ENCODE measurements at regions not wholly inside any gene's neighbourhood (a gene's known extent, or its start where the extent isn't known, plus 50 kb on each side); places are given as distances from the start of the nearest gene placed in this dataset.
A peak's percentile ranks its signal among the peaks of the same experiment; 100 is the strongest.

DNA sequence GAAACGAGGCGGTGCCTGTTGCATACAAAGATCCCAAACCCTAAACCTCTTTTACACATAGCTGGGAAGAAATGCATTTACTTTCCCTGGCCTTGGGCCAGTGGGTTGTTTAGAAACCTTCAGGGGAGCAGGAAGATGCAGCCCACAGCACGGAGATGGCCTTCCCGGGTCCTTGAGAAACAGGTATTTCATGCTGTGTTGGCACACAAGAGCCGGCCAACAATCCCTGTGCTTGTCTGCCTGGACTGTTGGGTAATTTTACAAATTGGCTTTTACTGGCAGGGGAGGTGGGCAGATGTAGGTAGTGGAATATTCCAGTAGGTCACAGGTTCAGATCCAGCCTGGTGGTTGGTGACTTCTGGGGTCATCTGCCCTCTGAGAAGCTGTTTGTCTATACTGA, 148.0 kb downstream of the FOXL1 start:
- Histone ChIP-seq H4K20me1 (no peaks in the 10 kb centered on the region), H3K9me3 (no peaks in the 10 kb centered on the region), H3K27ac (no peak overlapping the region), H3K36me3 (no peaks in the 10 kb centered on the region), H3K27me3 (no peaks in the 10 kb centered on the region), H3K4me3 (no peak overlapping the region), H3K9ac (no peak overlapping the region), H3K4me2 (no peak overlapping the region), H3K4me1 (peaks cover 12% of the 10 kb centered on the region; the same call in 1 of the 2 replicates)
- no peak for TF ChIP-seq Cebpa-rat (IDR thresholded peaks at IDR 0.05)

DNA sequence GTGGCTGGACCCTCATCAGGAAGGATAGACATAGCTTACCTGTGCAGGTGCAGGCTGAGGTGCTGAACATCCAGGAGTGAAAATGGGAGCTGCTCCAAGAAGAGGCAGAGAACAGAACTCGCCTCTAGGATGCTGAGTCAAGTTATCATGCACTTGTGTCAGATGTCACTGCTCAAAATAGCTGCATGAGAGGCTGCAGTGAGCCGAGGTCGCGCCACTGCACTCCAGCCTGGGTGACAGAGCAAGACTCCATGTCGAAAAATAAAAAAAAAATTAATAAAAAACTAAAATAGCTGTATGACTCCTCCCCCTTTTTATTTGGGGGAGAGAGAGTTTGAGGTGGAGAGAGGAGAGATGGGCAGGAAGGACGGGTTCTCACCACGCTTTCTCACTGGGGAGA, 148.8 kb downstream of the FOXL1 start:
- H3K27ac ChIP-seq, result no peak overlapping the region
- no peak overlapping the region for H3K9ac ChIP-seq
- H3K4me2 ChIP-seq, result 0 out of 2 replicates have a peak overlapping the region, but pooled peaks have one; percentile 9
- peaks cover 12% of the 10 kb centered on the region; the same call in 1 of the 2 replicates for H3K4me1 ChIP-seq
- H4K20me1 ChIP-seq, result no peaks in the 10 kb centered on the region
- no peaks in the 10 kb centered on the region for H3K9me3 ChIP-seq
- no peaks in the 10 kb centered on the region for H3K27me3 ChIP-seq
- no peak for TF ChIP-seq Cebpa-rat (IDR thresholded peaks at IDR 0.05)
- no peak overlapping the region for H3K4me3 ChIP-seq
- H3K36me3 ChIP-seq, result no peaks in the 10 kb centered on the region

DNA sequence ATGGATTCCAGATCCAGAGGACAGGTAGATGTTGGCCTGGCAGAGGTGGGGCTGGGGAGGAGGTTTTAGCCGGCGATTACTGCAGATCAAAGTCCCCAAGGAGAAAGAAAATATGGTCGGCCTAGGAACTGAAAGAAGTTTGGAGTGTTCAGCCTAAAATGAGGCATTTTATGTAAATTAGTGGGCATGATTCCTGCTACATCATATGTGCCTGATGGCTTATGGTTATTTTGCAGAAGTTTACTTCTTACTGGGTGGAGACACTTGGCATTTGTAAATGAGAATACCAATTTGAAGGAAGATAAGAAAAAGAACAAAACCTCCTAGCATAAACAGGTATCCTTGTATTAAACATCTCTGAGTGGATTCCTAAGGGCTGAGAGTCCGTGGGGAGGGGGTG, 149.3 kb downstream of the FOXL1 start:
- Histone ChIP-seq H3K27ac (no peak overlapping the region), H3K4me1 (peaks cover 12% of the 10 kb centered on the region; the same call in 1 of the 2 replicates), H3K9me3 (no peaks in the 10 kb centered on the region), H3K9ac (no peak overlapping the region), H3K36me3 (no peaks in the 10 kb centered on the region), H4K20me1 (no peaks in the 10 kb centered on the region), H3K4me3 (no peak overlapping the region), H3K4me2 (0 out of 2 replicates have a peak overlapping the region, but pooled peaks have one; percentile 9), H3K27me3 (no peaks in the 10 kb centered on the region)
- no peak for TF ChIP-seq Cebpa-rat (IDR thresholded peaks at IDR 0.05)

DNA sequence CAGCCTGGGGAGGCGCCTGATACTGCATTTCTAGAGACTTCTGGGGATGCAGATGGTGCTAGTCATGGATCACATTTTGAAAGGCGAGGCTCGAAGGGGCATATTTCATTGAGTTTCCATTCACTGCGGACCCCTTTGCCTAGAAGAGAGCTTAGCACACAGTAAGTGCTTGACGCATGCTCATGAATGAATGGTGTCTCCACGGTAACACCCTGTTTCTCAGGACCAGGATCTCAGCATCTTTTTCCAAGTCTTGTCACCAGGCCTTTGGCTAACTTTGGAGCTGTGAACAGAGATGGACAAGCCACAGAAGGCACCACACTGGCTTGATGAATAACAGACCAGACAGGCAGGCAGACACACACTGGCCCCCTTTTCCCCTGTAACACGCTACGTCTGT, 151.3 kb downstream of the FOXL1 start:
- H3K36me3 ChIP-seq, result no peaks in the 10 kb centered on the region
- H3K27me3 ChIP-seq, result no peaks in the 10 kb centered on the region
- no peak overlapping the region for H3K4me2 ChIP-seq
- no peaks in the 10 kb centered on the region for H3K9me3 ChIP-seq
- H4K20me1 ChIP-seq, result no peaks in the 10 kb centered on the region
- no peak overlapping the region for H3K9ac ChIP-seq
- no peak for TF ChIP-seq Cebpa-rat (IDR thresholded peaks at IDR 0.05)
- no peak overlapping the region for H3K4me3 ChIP-seq
- H3K27ac ChIP-seq, result no peak overlapping the region
- peaks cover 12% of the 10 kb centered on the region; the same call in 1 of the 2 replicates for H3K4me1 ChIP-seq

DNA sequence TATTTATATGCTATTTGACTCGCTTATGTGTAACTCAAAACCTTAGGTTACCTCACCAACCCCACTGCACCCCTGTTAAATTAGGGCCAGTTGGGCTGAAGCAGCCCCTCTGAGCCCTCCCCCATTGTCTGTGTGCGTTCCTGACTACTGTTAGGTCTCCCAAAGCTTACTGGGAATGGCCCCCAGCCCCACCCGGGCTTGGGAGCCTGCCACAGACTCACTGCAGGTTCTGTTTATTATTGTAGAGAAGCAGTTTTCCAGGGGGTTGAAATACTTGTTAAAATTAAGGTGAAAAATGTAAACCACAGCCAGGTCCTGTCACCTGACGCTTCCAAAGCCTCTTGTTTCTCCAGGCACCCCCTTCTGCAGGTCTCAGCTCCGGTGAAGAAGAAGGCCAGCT, 151.7 kb downstream of the FOXL1 start:
- Histone ChIP-seq H3K36me3 (no peaks in the 10 kb centered on the region), H3K27me3 (no peaks in the 10 kb centered on the region), H3K27ac (no peak overlapping the region), H3K4me1 (peaks cover 12% of the 10 kb centered on the region; the same call in 1 of the 2 replicates), H3K9ac (no peak overlapping the region), H3K9me3 (no peaks in the 10 kb centered on the region), H3K4me2 (no peak overlapping the region), H4K20me1 (no peaks in the 10 kb centered on the region), H3K4me3 (no peak overlapping the region)
- TF ChIP-seq Cebpa-rat (IDR thresholded peaks at IDR 0.05), result no peak

DNA sequence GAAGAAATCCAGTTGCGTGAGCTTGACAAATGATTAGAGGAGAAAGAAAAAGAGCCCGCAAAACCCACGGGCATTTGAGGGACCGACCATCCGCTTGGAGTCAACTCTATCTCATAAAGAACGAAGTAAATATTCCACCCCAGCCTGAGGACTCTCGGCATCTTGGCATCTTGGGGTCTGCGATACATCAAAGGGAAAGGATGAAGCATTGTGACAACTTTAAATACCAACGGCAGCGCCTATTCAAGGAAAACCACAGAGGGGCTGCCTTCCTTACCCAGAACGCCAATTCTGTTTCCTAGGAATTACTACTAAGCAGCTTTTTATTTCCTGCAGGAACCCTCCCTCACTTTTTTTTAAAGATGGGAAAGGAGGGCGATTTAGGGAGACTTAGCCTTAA, 152.2 kb downstream of the FOXL1 start:
- Histone ChIP-seq H3K4me3 (no peak overlapping the region), H3K4me2 (no peak overlapping the region), H3K4me1 (peaks cover 12% of the 10 kb centered on the region; the same call in 1 of the 2 replicates), H4K20me1 (no peaks in the 10 kb centered on the region), H3K9me3 (no peaks in the 10 kb centered on the region), H3K36me3 (no peaks in the 10 kb centered on the region), H3K9ac (no peak overlapping the region), H3K27me3 (no peaks in the 10 kb centered on the region), H3K27ac (no peak overlapping the region)
- TF ChIP-seq Cebpa-rat (IDR thresholded peaks at IDR 0.05), result no peak

DNA sequence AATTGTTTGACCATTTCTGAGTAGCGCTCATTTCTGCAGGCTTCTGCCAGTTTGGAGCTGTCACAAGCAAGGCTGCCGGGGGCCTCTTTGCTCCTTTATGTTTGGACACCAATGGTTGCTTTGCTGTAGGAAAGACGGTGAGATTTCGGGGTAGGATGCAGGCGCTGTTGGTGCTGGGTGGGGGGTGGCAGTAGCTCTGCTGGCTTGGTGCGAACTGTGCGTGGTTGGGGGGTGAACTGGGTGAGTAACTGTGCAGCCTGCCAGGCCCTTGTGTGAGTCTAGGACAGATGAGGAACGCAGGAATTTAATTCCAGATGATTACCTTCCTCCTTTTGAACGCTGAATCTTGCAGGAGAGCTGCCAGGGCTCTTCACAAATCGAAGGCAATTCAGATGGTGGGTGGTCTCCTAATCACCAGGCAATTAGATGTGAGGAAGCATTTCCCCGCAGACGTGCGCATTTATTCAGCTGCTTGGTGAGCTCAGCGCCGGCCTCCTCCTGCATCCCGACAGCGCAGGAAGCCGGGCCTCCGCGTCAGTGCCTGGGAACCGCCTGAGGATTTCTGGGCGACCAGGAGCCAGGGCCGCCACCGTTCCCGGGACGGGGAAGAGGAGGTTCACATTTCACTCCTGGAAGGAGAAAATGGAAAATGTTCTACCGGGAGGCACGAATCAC, 154.4 kb downstream of the FOXL1 start:
- H3K9me3 ChIP-seq, result no peaks in the 10 kb centered on the region
- no peak overlapping the region for H3K27ac ChIP-seq
- H4K20me1 ChIP-seq, result no peaks in the 10 kb centered on the region
- peaks cover 9% of the 10 kb centered on the region; the same call in 1 of the 2 replicates for H3K4me1 ChIP-seq
- no peaks in the 10 kb centered on the region for H3K36me3 ChIP-seq
- H3K9ac ChIP-seq, result no peak overlapping the region
- no peak overlapping the region for H3K4me3 ChIP-seq
- no peak overlapping the region for H3K4me2 ChIP-seq
- H3K27me3 ChIP-seq, result no peaks in the 10 kb centered on the region
- TF ChIP-seq Cebpa-rat (IDR thresholded peaks at IDR 0.05), result no peak

DNA sequence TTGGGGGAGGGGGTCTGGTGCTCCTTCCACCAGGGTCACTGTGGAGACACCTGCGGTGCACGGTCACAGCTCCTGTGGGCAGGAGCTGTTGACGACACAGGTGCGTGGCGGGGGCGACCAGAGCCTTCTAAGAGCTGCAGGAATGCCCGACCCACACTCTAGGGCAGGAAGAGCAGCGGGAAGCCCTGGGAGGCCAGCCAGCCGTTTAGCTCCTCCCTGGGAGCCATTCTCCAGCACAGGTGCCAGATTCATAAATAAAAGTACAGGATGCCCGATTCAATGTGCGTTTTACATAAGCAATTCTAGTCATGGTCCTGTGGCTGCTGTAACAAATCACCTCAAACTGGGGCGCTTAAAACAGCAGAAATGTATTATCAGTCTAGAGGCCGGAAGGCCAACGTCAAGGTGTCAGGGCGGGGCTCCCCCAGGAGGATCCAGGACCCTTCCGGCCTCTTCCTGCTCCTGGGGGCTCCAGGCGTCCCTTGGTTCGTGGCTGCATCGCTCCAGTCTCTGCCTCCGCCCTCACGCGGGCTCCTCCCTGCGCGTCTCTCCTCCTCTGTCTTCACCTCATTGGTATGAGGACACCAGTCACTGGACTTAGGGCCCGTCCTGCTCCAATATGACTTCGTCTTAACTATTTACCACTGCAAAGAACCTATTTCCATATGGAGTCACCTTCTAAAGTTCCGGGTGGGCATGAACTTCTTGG, 155.4 kb downstream of the FOXL1 start:
- no peak overlapping the region for H3K9ac ChIP-seq

DNA sequence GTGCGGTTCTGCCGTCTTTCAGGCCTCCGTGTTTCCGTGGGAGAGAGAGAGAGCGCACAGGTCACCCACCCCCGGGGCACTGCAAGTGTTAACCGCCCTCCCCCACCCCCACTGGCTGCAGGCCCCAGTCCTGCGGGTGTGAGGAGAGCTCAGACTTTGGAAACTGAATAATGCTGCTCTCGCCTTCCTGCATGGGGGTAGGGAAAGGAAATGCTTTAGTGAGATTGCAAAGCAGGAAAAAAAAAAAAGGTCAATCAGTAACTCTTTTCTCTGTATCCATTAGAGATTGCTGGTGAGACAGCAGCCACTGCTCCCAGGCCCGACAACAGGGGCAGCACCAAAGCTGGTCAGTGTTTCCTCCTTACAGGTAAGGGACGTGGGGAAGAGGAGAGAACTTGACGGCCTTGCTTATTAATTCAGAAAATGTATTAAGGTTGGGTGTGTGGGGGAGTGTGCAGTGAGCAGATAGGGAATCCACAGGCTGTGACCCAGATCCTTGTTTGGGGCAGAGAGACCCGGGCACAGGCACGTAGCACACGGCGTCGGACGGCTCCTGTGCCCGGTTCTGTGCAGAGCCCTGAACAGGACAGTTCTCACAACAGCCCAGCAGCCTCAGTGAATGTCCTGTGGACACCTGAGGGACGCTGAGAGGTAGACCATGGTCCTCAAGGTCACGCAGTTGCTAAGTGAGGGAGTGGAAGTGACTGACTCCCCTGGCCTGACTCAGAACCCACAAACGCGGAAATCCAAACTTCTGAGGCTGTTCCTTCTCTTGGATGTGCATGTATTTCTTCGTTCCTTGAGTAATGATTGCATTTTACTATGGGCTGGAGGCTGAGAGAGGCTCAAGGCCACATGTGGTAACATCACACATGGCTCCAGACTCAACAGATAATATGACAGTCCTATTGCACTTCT, 156.5 kb downstream of the FOXL1 start:
- TF ChIP-seq Cebpa-rat (IDR thresholded peaks at IDR 0.05), result no peak
- H4K20me1 ChIP-seq, result no peaks in the 10 kb centered on the region
- no peaks in the 10 kb centered on the region for H3K9me3 ChIP-seq
- no peak overlapping the region for H3K4me2 ChIP-seq
- peaks cover 19% of the 10 kb centered on the region for H3K4me1 ChIP-seq
- no peaks in the 10 kb centered on the region for H3K36me3 ChIP-seq
- no peaks in the 10 kb centered on the region for H3K27me3 ChIP-seq
- H3K9ac ChIP-seq, result no peak overlapping the region
- no peak overlapping the region for H3K27ac ChIP-seq
- H3K4me3 ChIP-seq, result no peak overlapping the region

More for the DNA sequence above, 155.4 kb downstream of the FOXL1 start:
- Histone ChIP-seq H3K27ac (no peak overlapping the region), H4K20me1 (no peaks in the 10 kb centered on the region), H3K4me3 (no peak overlapping the region), H3K4me1 (peaks cover 9% of the 10 kb centered on the region; the same call in 1 of the 2 replicates), H3K36me3 (no peaks in the 10 kb centered on the region), H3K4me2 (no peak overlapping the region), H3K27me3 (no peaks in the 10 kb centered on the region), H3K9me3 (no peaks in the 10 kb centered on the region)
- TF ChIP-seq Cebpa-rat (IDR thresholded peaks at IDR 0.05), result no peak

All from BLaER1 (cell line).